ENCODE measurements at regions not wholly inside any gene's neighbourhood (a gene's known extent, or its start where the extent isn't known, plus 50 kb on each side); places are given as distances from the start of the nearest gene placed in this dataset.
"Not testable (repeated sequence)": the region's sequence is repeated elsewhere in the genome, so short reads cannot be mapped to it uniquely, and the experiment has no call there.

GRCh38 chr10:8835453-8836167, 781.1 kb downstream of the GATA3 start:
- DNase-seq, result no peak

- no peak for DNase-seq
These were observed 785.9 kb downstream of the GATA3 start for GRCh38 chr10:8840356-8840755.

GRCh38 chr10:8844141-8844540, 789.7 kb downstream of the GATA3 start:
- no peak for DNase-seq

GRCh38 chr10:8852546-8852945, 798.1 kb downstream of the GATA3 start:
- no peak for DNase-seq

- no peak for DNase-seq
These were observed 798.6 kb downstream of the GATA3 start for GRCh38 chr10:8853048-8853447.

- DNase-seq, result not testable (repeated sequence)
These were observed 814.4 kb downstream of the GATA3 start for GRCh38 chr10:8868924-8869323.

GRCh38 chr10:8873310-8873709, 818.8 kb downstream of the GATA3 start:
- DNase-seq, result no peak

- DNase-seq, result no peak
These were observed 819.8 kb downstream of the GATA3 start for GRCh38 chr10:8874268-8874667.

GRCh38 chr10:8874972-8875371, 820.5 kb downstream of the GATA3 start:
- no peak for DNase-seq

GRCh38 chr10:8876171-8876570, 821.7 kb downstream of the GATA3 start:
- DNase-seq, result no peak

GRCh38 chr10:8889538-8889937, 835.0 kb downstream of the GATA3 start:
- no peak for DNase-seq

- no peak for DNase-seq
These were observed 838.6 kb downstream of the GATA3 start for GRCh38 chr10:8893102-8893501.

- DNase-seq, result no peak
These were observed 839.7 kb downstream of the GATA3 start for GRCh38 chr10:8894148-8894547.

- no peak for DNase-seq
These were observed 843.3 kb downstream of the GATA3 start for GRCh38 chr10:8897769-8898168.

- no peak for DNase-seq
These were observed 844.4 kb downstream of the GATA3 start for GRCh38 chr10:8898745-8899330.

GRCh38 chr10:8902926-8903325, 848.4 kb downstream of the GATA3 start:
- DNase-seq, result no peak

- no peak for DNase-seq
These were observed 853.5 kb downstream of the GATA3 start for GRCh38 chr10:8908013-8908412.

- DNase-seq, result no peak
These were observed 855.8 kb downstream of the GATA3 start for GRCh38 chr10:8910314-8910713.

GRCh38 chr10:8911032-8911431, 856.5 kb downstream of the GATA3 start:
- no peak for DNase-seq

- no peak for DNase-seq
These were observed 857.6 kb downstream of the GATA3 start for GRCh38 chr10:8912108-8912507.

- no peak for DNase-seq
These were observed 859.2 kb downstream of the GATA3 start for GRCh38 chr10:8913720-8914119.

- no peak for DNase-seq
These were observed 864.8 kb downstream of the GATA3 start for GRCh38 chr10:8919280-8919679.

- DNase-seq, result no peak
These were observed 867.1 kb downstream of the GATA3 start for GRCh38 chr10:8921568-8921967.

- DNase-seq, result no peak
These were observed 868.6 kb downstream of the GATA3 start for GRCh38 chr10:8923096-8923495.

GRCh38 chr10:8927705-8928104, 873.2 kb downstream of the GATA3 start:
- no peak for DNase-seq

Measured in amniotic stem cell (primary cell).